Cardiac fibroblast (primary cell): ENCODE measurements at regions not wholly inside any gene's neighbourhood (a gene's known extent, or its start where the extent isn't known, plus 50 kb on each side); places are given as distances from the start of the nearest gene placed in this dataset.

Experiments
- DNase-seq, 2 donors: peaks; one replicate each; pipeline versions ENCODE4 v3.0.0 to v3.0.0-alpha.2; 2010; ENCODE audit warnings: low read depth in 2 of 2
- H3K4me3 ChIP-seq, 2 donors: replicated peaks in 1 of 2; 1 replicate in 1 of 2; 2 replicates in 1 of 2; pipeline ENCODE4 v1.5.1; 2011; ENCODE audit warnings: low read depth in 2 of 2, low read length in 2 of 2, mild to moderate bottlenecking in 2 of 2, moderate library complexity in 1 of 2
- TF ChIP-seq, protein P1 (sequence below): IDR thresholded peaks from one replicate; pipeline ENCODE4 v1.5.1; 2011; ENCODE audit warnings: low read depth, mild to moderate bottlenecking, low read length, inconsistent platforms

DNA sequence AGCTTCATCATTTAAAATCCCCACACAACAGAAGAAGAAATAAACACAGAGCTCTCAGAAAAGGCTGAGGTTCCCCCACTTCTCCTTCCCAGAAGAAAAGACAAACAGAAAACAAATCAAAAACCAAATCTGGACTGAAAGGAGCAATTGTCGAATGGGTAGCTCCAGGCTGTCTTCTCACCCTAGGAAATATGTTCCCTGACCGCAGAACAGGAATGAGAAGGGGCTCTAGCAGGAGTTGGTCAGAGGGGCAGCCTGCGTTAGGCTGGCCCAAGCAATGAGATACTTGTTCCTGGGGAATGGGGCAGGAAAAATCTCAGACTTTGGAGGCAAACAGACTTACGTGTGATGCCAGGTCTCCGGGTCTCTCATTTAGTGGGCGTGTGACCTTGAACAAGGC, 562.6 kb upstream of the CADM1 start:
- DNase-seq: no peak
- no peak overlapping the region for H3K4me3 ChIP-seq
- TF ChIP-seq, protein P1, sequence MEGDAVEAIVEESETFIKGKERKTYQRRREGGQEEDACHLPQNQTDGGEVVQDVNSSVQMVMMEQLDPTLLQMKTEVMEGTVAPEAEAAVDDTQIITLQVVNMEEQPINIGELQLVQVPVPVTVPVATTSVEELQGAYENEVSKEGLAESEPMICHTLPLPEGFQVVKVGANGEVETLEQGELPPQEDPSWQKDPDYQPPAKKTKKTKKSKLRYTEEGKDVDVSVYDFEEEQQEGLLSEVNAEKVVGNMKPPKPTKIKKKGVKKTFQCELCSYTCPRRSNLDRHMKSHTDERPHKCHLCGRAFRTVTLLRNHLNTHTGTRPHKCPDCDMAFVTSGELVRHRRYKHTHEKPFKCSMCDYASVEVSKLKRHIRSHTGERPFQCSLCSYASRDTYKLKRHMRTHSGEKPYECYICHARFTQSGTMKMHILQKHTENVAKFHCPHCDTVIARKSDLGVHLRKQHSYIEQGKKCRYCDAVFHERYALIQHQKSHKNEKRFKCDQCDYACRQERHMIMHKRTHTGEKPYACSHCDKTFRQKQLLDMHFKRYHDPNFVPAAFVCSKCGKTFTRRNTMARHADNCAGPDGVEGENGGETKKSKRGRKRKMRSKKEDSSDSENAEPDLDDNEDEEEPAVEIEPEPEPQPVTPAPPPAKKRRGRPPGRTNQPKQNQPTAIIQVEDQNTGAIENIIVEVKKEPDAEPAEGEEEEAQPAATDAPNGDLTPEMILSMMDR: no peak

DNA sequence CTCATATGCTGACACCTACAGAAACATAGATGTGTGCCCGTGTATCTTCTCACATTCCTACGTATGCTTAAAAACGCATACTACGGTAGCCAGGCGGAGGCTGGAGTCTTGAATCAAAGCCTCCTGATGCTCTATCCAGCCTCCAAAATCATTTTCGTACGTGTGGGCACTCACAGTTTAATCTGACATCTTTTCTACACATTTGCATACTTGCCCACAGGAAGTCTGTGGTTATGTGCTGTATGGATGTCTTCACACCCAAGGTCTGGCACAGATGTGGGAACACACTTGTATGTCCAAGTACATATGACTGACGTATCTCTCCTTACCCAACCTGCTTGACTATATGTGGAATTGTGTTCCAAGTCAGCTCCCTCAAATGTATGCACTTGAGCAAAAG, 561.8 kb upstream of the CADM1 start:
- no peak for DNase-seq
- TF ChIP-seq, protein P1: no peak
- no peak overlapping the region for H3K4me3 ChIP-seq

GRCh38 chr11:116065191-116065895, 561.1 kb upstream of the CADM1 start:
- TF ChIP-seq, protein P1: no peak
- no peak for DNase-seq
- H3K4me3 ChIP-seq: no peak overlapping the region

DNA sequence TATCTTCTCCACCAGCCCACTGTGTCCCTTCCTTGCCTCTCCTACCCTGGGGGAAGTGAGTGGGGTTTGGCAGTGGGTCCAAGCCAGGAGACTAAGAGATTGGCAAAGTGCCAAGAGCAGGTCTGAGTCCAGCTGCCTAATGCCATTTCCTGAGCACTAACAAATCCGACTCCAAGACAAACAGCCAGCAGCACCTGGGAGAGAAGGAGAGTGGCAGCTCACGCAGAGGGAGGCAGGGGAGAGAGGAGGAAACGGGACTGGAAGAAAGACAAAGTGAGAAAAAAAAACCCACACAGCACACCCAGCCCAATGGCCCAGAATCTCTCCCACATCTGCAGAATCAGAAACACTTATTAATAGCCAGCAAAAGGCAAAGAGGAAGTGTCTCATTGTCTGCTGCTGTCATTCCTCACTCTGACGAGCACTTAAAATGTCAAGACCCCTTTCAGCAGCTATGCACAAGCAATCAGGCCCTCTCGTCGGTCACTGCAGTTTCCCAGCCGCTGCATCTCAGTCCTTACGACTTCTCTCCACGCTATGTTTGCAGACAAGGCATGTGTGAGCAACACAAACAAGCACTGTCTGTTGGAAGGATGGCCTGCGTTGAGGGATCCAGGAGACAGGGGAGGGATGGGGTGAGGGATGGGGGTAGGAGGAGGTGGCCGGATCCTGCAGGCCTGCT, 558.4 kb upstream of the CADM1 start:
- DNase-seq: no peak
- TF ChIP-seq, protein P1: no peak
- no peak overlapping the region for H3K4me3 ChIP-seq

- TF ChIP-seq, protein P1: no peak
- H3K4me3 ChIP-seq: no peak overlapping the region
- no peak for DNase-seq
Measured at GRCh38 chr11:116062129-116062489, 557.9 kb upstream of the CADM1 start.

DNA sequence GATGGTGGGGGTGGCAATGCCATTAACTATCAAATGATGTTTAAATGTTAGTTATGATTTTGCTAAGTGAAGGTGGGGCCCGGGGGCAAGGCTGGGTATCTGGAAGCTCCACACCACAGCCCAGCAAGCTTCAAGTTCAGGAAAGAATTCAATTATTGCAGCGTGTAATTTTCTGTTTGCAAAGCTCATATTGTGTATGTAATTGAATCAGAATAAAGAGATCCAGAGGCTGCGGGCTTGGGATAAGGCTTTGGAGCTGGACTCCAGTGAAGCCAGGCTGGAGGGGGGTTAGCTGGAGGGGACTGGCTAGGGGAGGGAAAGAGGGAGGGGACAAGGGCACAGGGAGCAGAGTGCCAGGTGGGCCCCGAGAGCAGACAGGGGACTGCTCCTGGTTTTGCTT, 557.1 kb upstream of the CADM1 start:
- TF ChIP-seq, protein P1: no peak
- no peak for DNase-seq
- H3K4me3 ChIP-seq: no peak overlapping the region

GRCh38 chr11:116059919-116060318, 555.7 kb upstream of the CADM1 start:
- no peak for DNase-seq
- TF ChIP-seq, protein P1: no peak
- no peak overlapping the region for H3K4me3 ChIP-seq
